HG03558 (cell line): ENCODE measurements at regions not wholly inside any gene's neighbourhood (a gene's known extent, or its start where the extent isn't known, plus 50 kb on each side); places are given as distances from the start of the nearest gene placed in this dataset.
A peak's percentile ranks its signal among the peaks of the same experiment; 100 is the strongest.
"Not testable (repeated sequence)": the region's sequence is repeated elsewhere in the genome, so short reads cannot be mapped to it uniquely, and the experiment has no call there.

Experiments
- ATAC-seq: cut with Tn5 transposase; IDR thresholded peaks from one replicate; pipeline ENCODE4 v1.9.1; 2021; ENCODE audit warnings: moderate number of reproducible peaks; ENCODE audit not compliant: unreplicated experiment; ENCODE audit errors: extremely low read depth

- no peak for ATAC-seq
Observed at GRCh38 chr3:177336873-177337450, 139.7 kb upstream of the TBL1XR1 start.

- ATAC-seq: peak; percentile 81
Observed at GRCh38 chr3:177337541-177338331, 140.5 kb upstream of the TBL1XR1 start.

GRCh38 chr3:177338697-177339219 lies 141.5 kb upstream of the TBL1XR1 start:
- ATAC-seq: no peak

- not testable (repeated sequence) for ATAC-seq
Observed at GRCh38 chr3:177339220-177339703, 142.0 kb upstream of the TBL1XR1 start.

GRCh38 chr3:177340243-177340830 lies 143.1 kb upstream of the TBL1XR1 start:
- ATAC-seq: no peak

- ATAC-seq: no peak
Observed at GRCh38 chr3:177341736-177342419, 144.6 kb upstream of the TBL1XR1 start.

- ATAC-seq: no peak
Observed at GRCh38 chr3:177343122-177343625, 145.9 kb upstream of the TBL1XR1 start.

GRCh38 chr3:177345049-177345972 lies 148.0 kb upstream of the TBL1XR1 start:
- ATAC-seq: no peak

- no peak for ATAC-seq
Observed at GRCh38 chr3:177345973-177346503, 148.8 kb upstream of the TBL1XR1 start.

- ATAC-seq: no peak
Observed at GRCh38 chr3:177346878-177347277, 149.6 kb upstream of the TBL1XR1 start.

GRCh38 chr3:177347611-177348010 lies 150.3 kb upstream of the TBL1XR1 start:
- no peak for ATAC-seq

GRCh38 chr3:177348974-177349373 lies 151.7 kb upstream of the TBL1XR1 start:
- no peak for ATAC-seq

- no peak for ATAC-seq
Observed at GRCh38 chr3:177349384-177349783, 152.1 kb upstream of the TBL1XR1 start.

GRCh38 chr3:177350121-177350520 lies 152.8 kb upstream of the TBL1XR1 start:
- no peak for ATAC-seq

GRCh38 chr3:177351206-177351605 lies 153.9 kb upstream of the TBL1XR1 start:
- ATAC-seq: no peak

- ATAC-seq: peak; percentile 97
Observed at GRCh38 chr3:177351757-177352158, 154.5 kb upstream of the TBL1XR1 start.

GRCh38 chr3:177352424-177352823 lies 155.1 kb upstream of the TBL1XR1 start:
- ATAC-seq: no peak

- ATAC-seq: no peak
Observed at GRCh38 chr3:177353140-177353539, 155.9 kb upstream of the TBL1XR1 start.

- not testable (repeated sequence) for ATAC-seq
Observed at GRCh38 chr3:177353879-177354278, 156.6 kb upstream of the TBL1XR1 start.
